ENCODE measurements at regions not wholly inside any gene's neighbourhood (a gene's known extent, or its start where the extent isn't known, plus 50 kb on each side); places are given as distances from the start of the nearest gene placed in this dataset.

- no peak overlapping the region for H3K27ac ChIP-seq (ENCODE audit: extremely low read depth, low read depth, low read length)
- CTCF ChIA-PET, result no interaction called here
- no peaks in the 10 kb centered on the region for H3K9me3 ChIP-seq (ENCODE audit: control insufficient read depth, insufficient read depth, low read depth, low read length)
- no peaks in the 10 kb centered on the region for H3K4me1 ChIP-seq (ENCODE audit: control insufficient read depth, insufficient read depth, low read length)
- no peak for TF ChIP-seq ZBTB20 (tag by site-specific recombination; IDR thresholded peaks at IDR 0.05)
- no peak for TF ChIP-seq SALL2 (tag by site-specific recombination; IDR thresholded peaks at IDR 0.05; ENCODE audit: borderline replicate concordance)
- TF ChIP-seq ZNF10 (tag by site-specific recombination; IDR thresholded peaks at IDR 0.05), result no peak
- TF ChIP-seq ZNF211 (tag by site-specific recombination; IDR thresholded peaks at IDR 0.05; ENCODE audit: low read depth), result no peak
- no peak for TF ChIP-seq ZNF658 (tag by site-specific recombination; IDR thresholded peaks at IDR 0.05)
- TF ChIP-seq ZIC2 (tag by site-specific recombination; IDR thresholded peaks at IDR 0.05), result no peak
- POLR2A ChIA-PET, result no interaction called here
- H3K4me3 ChIP-seq (ENCODE audit: low read depth, low read length), result no peak overlapping the region
- H3K36me3 ChIP-seq (ENCODE audit: control insufficient read depth in 2 of 2, insufficient read depth in 1 of 2, low read length in 2 of 2), result no peaks in the 10 kb centered on the region
These were observed 224.9 kb upstream of the SMIM31 start for GRCh38 chr4:164529058-164529457.

GRCh38 chr4:164529486-164529885, 224.4 kb upstream of the SMIM31 start:
- TF ChIP-seq ZNF830 (tag by site-specific recombination; IDR thresholded peaks at IDR 0.05; ENCODE audit: low read depth) (no peak), ZNF148 (tag by site-specific recombination; IDR thresholded peaks at IDR 0.05; ENCODE audit: borderline replicate concordance) (no peak), ZNF707 (tag by site-specific recombination; IDR thresholded peaks at IDR 0.05) (no peak), ZNF341 (tag by site-specific recombination; IDR thresholded peaks at IDR 0.05; ENCODE audit: low read depth) (no peak), ZNF140 (tag by site-specific recombination; IDR thresholded peaks at IDR 0.05) (no peak), ZNF274 (IDR thresholded peaks at IDR 0.05; ENCODE audit: low read length) (no peak), ZNF274 (tag by site-specific recombination; IDR thresholded peaks at IDR 0.05; ENCODE audit: borderline replicate concordance) (no peak), ZNF133 (tag by site-specific recombination; IDR thresholded peaks at IDR 0.05) (no peak), ZNF146 (tag by site-specific recombination; IDR thresholded peaks at IDR 0.05) (no peak), ZNF157 (tag by site-specific recombination; IDR thresholded peaks at IDR 0.05) (no peak), KLF17 (tag by site-specific recombination; IDR thresholded peaks at IDR 0.05) (no peak), ZNF335 (tag by site-specific recombination; conservative IDR thresholded peaks at IDR 0.05) (no peak), CTCF (tag by site-specific recombination; IDR thresholded peaks at IDR 0.05) (no peak), TCF7L2 (IDR thresholded peaks at IDR 0.05; ENCODE audit: borderline replicate concordance, low read depth, low read length) (no peak)
- H3K27ac ChIP-seq (ENCODE audit: extremely low read depth, low read depth, low read length), result no peak overlapping the region
- ChIA-PET POLR2A (no interaction called here), CTCF (no interaction called here)
- no peaks in the 10 kb centered on the region for H3K4me1 ChIP-seq (ENCODE audit: control insufficient read depth, insufficient read depth, low read length)
- H3K9me3 ChIP-seq (ENCODE audit: control insufficient read depth, insufficient read depth, low read depth, low read length), result no peaks in the 10 kb centered on the region
- no peaks in the 10 kb centered on the region for H3K36me3 ChIP-seq (ENCODE audit: control insufficient read depth in 2 of 2, insufficient read depth in 1 of 2, low read length in 2 of 2)
- no peak overlapping the region for H3K4me3 ChIP-seq (ENCODE audit: low read depth, low read length)
